K562 (cell line): ENCODE measurements at regions not wholly inside any gene's neighbourhood (a gene's known extent, or its start where the extent isn't known, plus 50 kb on each side); places are given as distances from the start of the nearest gene placed in this dataset.

Experiments used
- ATAC-seq: fragments of 200-7000 bp; cut with Tn5 transposase; 3 replicates; pipeline ENCODE4 v1.9.1; 2020; ENCODE audit warnings: moderate library complexity
- BruUV-seq: library from RNA; stranded (reverse); fragments of 400-500 nt; replicated peaks from 2 replicates; lab custom pipeline; 2021; lab: Mats Ljungman, UMichigan
- CTCF ChIA-PET: fragments of 300-600 bp; formaldehyde crosslinking; extraction: SDS; loops from one replicate; lab custom pipeline; 2021; ENCODE audit warnings: low intra/inter-chr PET ratio; lab: Yijun Ruan, JAX
- POLR2A ChIA-PET: fragments of 300-600, 350-650 bp; sonication (Branson Sonifier 250); formaldehyde crosslinking; extraction: SDS; loops from one replicate; lab custom pipeline; 2021; ENCODE audit warnings: antibody characterized with exemption, inconsistent platforms; lab: Yijun Ruan, JAX
- DNase-seq, 4 experiments: peaks; one replicate each; pipeline versions ENCODE4 v3.0.0 to v3.0.0-alpha.2; 2011 to 2018; ENCODE audit warnings: low spot score in 3 of 4, mixed read lengths in 3 of 4; ENCODE audit errors: extremely low read depth in 1 of 4
- FAIRE-seq: peaks from 2 replicates; lab custom pipeline; 2011; peaks lifted over from hg19 to GRCh38; lab: Jason Lieb, UNC
- H2AFZ ChIP-seq: 2 replicates; pipeline ENCODE4 v1.6.0; 2011; ENCODE audit warnings: low read depth, low read length, control low read depth, inconsistent platforms
- H3K27ac ChIP-seq: fragments of 200-600 bp; 3 replicates; pipeline ENCODE4 v1.8.0; 2011; ENCODE audit warnings: low read depth, mild to moderate bottlenecking, control low read depth, inconsistent platforms, low read length, moderate library complexity, mixed read lengths; ENCODE audit errors: extremely low read depth
- H3K27me3 ChIP-seq, 2 experiments: fragments of 300-600 bp in 1 of 2; 2 replicates in 1 of 2; 3 replicates in 1 of 2; pipeline versions ENCODE4 v1.6.0 to v1.8.0; 2011; ENCODE audit warnings: inconsistent platforms in 2 of 2, low read length in 2 of 2, mild to moderate bottlenecking in 1 of 2, mixed read lengths in 1 of 2, moderate library complexity in 1 of 2; ENCODE audit not compliant: control insufficient read depth in 2 of 2, insufficient read depth in 2 of 2
- H3K36me3 ChIP-seq: fragments of 300-600 bp; 3 replicates; pipeline ENCODE4 v1.8.0; 2011; ENCODE audit warnings: mild to moderate bottlenecking, low read length, inconsistent platforms; ENCODE audit not compliant: control insufficient read depth, insufficient read depth
- H3K4me1 ChIP-seq, 2 experiments: fragments of 200-600 bp in 1 of 2; replicated peaks in 1 of 2; 2 replicates in 1 of 2; 3 replicates in 1 of 2; pipeline versions ENCODE4 v1.5.1 to v1.8.0; 2011; ENCODE audit warnings: inconsistent platforms in 2 of 2, low read length in 2 of 2, mild to moderate bottlenecking in 1 of 2, mixed read lengths in 1 of 2, moderate library complexity in 1 of 2; ENCODE audit not compliant: control insufficient read depth in 2 of 2, insufficient read depth in 2 of 2
- H3K4me2 ChIP-seq: 2 replicates; pipeline ENCODE4 v1.6.1; 2011; ENCODE audit warnings: low read length, control low read depth, inconsistent platforms, mixed read lengths; ENCODE audit not compliant: insufficient read depth
- H3K4me3 ChIP-seq: fragments of 200-600 bp; sonication (generic), shearing (Covaris generic); 2 replicates; pipeline ENCODE4 v1.5.1; 2016; ENCODE audit warnings: control low read depth, inconsistent platforms
- H3K79me2 ChIP-seq: fragments of 200-600 bp; 3 replicates; pipeline ENCODE4 v1.8.0; 2011; ENCODE audit warnings: low read length, inconsistent platforms; ENCODE audit not compliant: control insufficient read depth, insufficient read depth
- H3K9ac ChIP-seq, 2 experiments: 2 replicates each; pipeline versions ENCODE4 v1.6.0 to v1.6.1; 2011; ENCODE audit warnings: low read depth in 2 of 2, low read length in 2 of 2, control low read depth in 1 of 2, inconsistent platforms in 1 of 2, mild to moderate bottlenecking in 1 of 2, mixed read lengths in 1 of 2; ENCODE audit not compliant: insufficient read depth in 1 of 2
- H3K9me1 ChIP-seq: one replicate; pipeline ENCODE4 v1.6.0; 2011; ENCODE audit warnings: inconsistent platforms, mild to moderate bottlenecking, low read length, moderate library complexity; ENCODE audit not compliant: control insufficient read depth, insufficient read depth
- H3K9me3 ChIP-seq: replicated peaks from 2 replicates; pipeline ENCODE4 v1.5.1; 2011; ENCODE audit warnings: low read depth, low read length, inconsistent platforms; ENCODE audit not compliant: control insufficient read depth, insufficient read depth
- H4K20me1 ChIP-seq: replicated peaks from 2 replicates; pipeline ENCODE4 v1.6.1; 2011; ENCODE audit warnings: low read length, inconsistent platforms, mixed read lengths; ENCODE audit not compliant: control insufficient read depth, insufficient read depth
- DIDO1 ChIP-seq: fragments of 450-650 bp; IDR thresholded peaks from 2 replicates; pipeline ENCODE4 v1.6.1; 2016; ENCODE audit warnings: low read depth, missing biosample characterization, missing genetic modification characterization
- FOXK1 ChIP-seq: sonication (generic); formaldehyde crosslinking; IDR thresholded peaks from 2 replicates; pipeline ENCODE4 v1.8.0; 2022; ENCODE audit warnings: missing genetic modification reagents, mild to moderate bottlenecking, borderline replicate concordance
- GMEB1 ChIP-seq: fragments of 250-450 bp; sonication (Bioruptor Pico); IDR thresholded peaks from 2 replicates; pipeline ENCODE4 v1.4.0; 2020; ENCODE audit warnings: mild to moderate bottlenecking
- HLTF ChIP-seq: fragments of 450-650 bp; IDR thresholded peaks from 2 replicates; pipeline ENCODE4 v1.6.1; 2016
- HMG20A ChIP-seq: fragments of 450-650 bp; formaldehyde crosslinking; conservative IDR thresholded peaks from 2 replicates; pipeline ENCODE4 v1.4.0; 2020; ENCODE audit warnings: mild to moderate bottlenecking, mixed read lengths
- HNRNPK ChIP-seq: fragments of 200-400 bp; formaldehyde crosslinking; IDR thresholded peaks from one replicate; pipeline ENCODE4 v1.6.1; 2018; ENCODE audit warnings: mild to moderate bottlenecking, low read depth, low read length; ENCODE audit not compliant: poor library complexity, severe bottlenecking
- PHB ChIP-seq: fragments of 250-450 bp; sonication (Bioruptor Pico); IDR thresholded peaks from 2 replicates; pipeline ENCODE4 v1.5.0; 2021
- SAFB ChIP-seq: fragments of 200-400 bp; formaldehyde crosslinking; IDR thresholded peaks from 2 replicates; pipeline ENCODE4 v1.6.1; 2017; ENCODE audit warnings: low read depth, low read length, borderline replicate concordance
- SRSF7 ChIP-seq: fragments of 200-400 bp; formaldehyde crosslinking; optimal IDR thresholded peaks from 2 replicates; pipeline ENCODE3; 2017; ENCODE audit warnings: mild to moderate bottlenecking, low read depth, low read length
- WGBS: fragments of 100-300 bp; shearing (Covaris generic); methylation state at CpG from one replicate; pipeline ENCODE4 v1.1.6; 2016; ENCODE audit warnings: low coverage, mixed read lengths; ENCODE audit not compliant: insufficient coverage; ENCODE audit errors: missing lambda C conversion rate; 5-methylcytosine and 5-hydroxymethylcytosine counted together
- in situ Hi-C: fragments of 300-500 bp; cut with MboI; formaldehyde crosslinking; loops from 4 replicates; pipeline ENCODE4 v1.15.0; 2018; ENCODE audit warnings: inconsistent platforms, mixed read lengths
- intact Hi-C: fragments of 100-400 bp; cut with micrococcal nuclease; formaldehyde crosslinking; loops from 2 replicates; pipeline ENCODE4 v1.14.2; 2022

DNA sequence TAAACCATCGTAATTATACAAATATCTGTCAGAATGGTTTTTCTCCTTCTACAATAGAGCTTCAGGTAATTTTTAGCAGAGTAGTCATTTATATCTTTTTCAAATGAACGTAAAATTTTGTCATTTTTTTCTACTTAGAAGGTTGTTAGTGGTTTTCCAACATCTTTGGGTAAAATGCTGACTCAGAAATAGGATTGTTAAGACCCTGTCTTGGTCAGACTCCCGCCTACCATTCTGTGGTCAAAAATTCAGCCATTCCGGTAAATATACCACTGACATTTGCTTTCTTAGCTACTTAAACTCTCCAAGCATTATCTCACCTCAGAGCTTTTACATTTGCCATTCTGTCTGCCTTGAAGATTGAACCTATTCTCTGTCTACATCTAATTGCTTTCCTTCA is 154.1 kb upstream of the CDH19 start:
- no peak overlapping the region for H3K9ac ChIP-seq
- TF ChIP-seq SRSF7 (no peak), HLTF (no peak), FOXK1 (CRISPR knock-in tag) (no peak), HNRNPK (no peak), DIDO1 (no peak), HMG20A (CRISPR knock-in tag) (no peak), SAFB (no peak), GMEB1 (CRISPR knock-in tag) (no peak), PHB (CRISPR knock-in tag) (no peak)
- H3K9me1 ChIP-seq = no peaks in the 10 kb centered on the region
- POLR2A ChIA-PET = no interaction called here
- WGBS = 0% methylated on average over 3 of the region's 4 CpGs
- intact Hi-C loops = no loop called here
- BruUV-seq = no TSS peak
- DNase-seq (no peak), ATAC-seq (no peak), FAIRE-seq (no peak)
- H3K27me3 ChIP-seq = no peaks in the 10 kb centered on the region
- no peak overlapping the region for H3K4me3 ChIP-seq
- no peaks in the 10 kb centered on the region for H3K4me1 ChIP-seq
- no peak overlapping the region for H3K4me2 ChIP-seq
- no peaks in the 10 kb centered on the region for H3K79me2 ChIP-seq
- H3K27ac ChIP-seq = no peak overlapping the region
- in situ Hi-C loops = no loop called here
- no peak overlapping the region for H2AFZ ChIP-seq
- H3K9me3 ChIP-seq = no peaks in the 10 kb centered on the region
- H3K36me3 ChIP-seq = no peaks in the 10 kb centered on the region
- CTCF ChIA-PET = no interaction called here
- no peaks in the 10 kb centered on the region for H4K20me1 ChIP-seq
